ENCODE measurements at regions not wholly inside any gene's neighbourhood (a gene's known extent, or its start where the extent isn't known, plus 50 kb on each side); places are given as distances from the start of the nearest gene placed in this dataset.

- no peaks in the 10 kb centered on the region for H3K36me3 ChIP-seq (replicated peaks in 1 of 2; ENCODE audit: control extremely low read depth in 1 of 2, control insufficient read depth in 1 of 2, extremely low read depth in 1 of 2, insufficient read depth in 2 of 2, low read length in 1 of 2)
- H3K4me3 Mint-ChIP-seq = no peak overlapping the region
- H3K4me3 ChIP-seq (ENCODE audit: control extremely low read depth in 1 of 5, extremely low read depth in 1 of 5, insufficient read depth in 1 of 5, low read depth in 2 of 5, low read length in 4 of 5) = no peak overlapping the region
- H3K27ac Mint-ChIP-seq = no peak overlapping the region
- H3K27me3 ChIP-seq (replicated peaks in 1 of 4; ENCODE audit: control extremely low read depth in 1 of 4, control insufficient read depth in 3 of 4, insufficient read depth in 4 of 4, low read length in 3 of 4) = peaks cover 0 to 2% (median 0%) of the 10 kb centered on the region in 4 experiments
- H3K4me1 Mint-ChIP-seq = no peaks in the 10 kb centered on the region
- no peaks in the 10 kb centered on the region for H4K20me1 ChIP-seq (ENCODE audit: control insufficient read depth, insufficient read depth, low read length, poor library complexity, severe bottlenecking)
- no peak for TF ChIP-seq CTCF (IDR thresholded peaks at IDR 0.05)
- no peaks in the 10 kb centered on the region for H3K79me2 ChIP-seq (ENCODE audit: control insufficient read depth, insufficient read depth, low read length)
- no peaks in the 10 kb centered on the region for H3K4me1 ChIP-seq (ENCODE audit: control insufficient read depth in 2 of 2, insufficient read depth in 2 of 2, low read length in 2 of 2)
- DNase-seq (no peak), ATAC-seq (ENCODE audit: low read depth) (no peak)
- no CpG with 5 or more reads among the region's 2 CpGs for WGBS (ENCODE audit: insufficient coverage)
- intact Hi-C loops (cut with micrococcal nuclease) = no loop called here
- CTCF ChIA-PET = interaction anchor here (5.8 kb wide), 1 partner anchor 1342 kb away, joined by 71 read pairs; no protein-coding TSS in a partner anchor
- no peak overlapping the region for H3K27ac ChIP-seq (ENCODE audit: low read length in 2 of 2)
- no peaks in the 10 kb centered on the region for H3K27me3 Mint-ChIP-seq
- peaks cover 7% of the 10 kb centered on the region for H3K9me3 Mint-ChIP-seq (ENCODE audit: insufficient read depth)
- H3K9me3 ChIP-seq (ENCODE audit: control extremely low read depth in 1 of 3, control insufficient read depth in 2 of 3, insufficient read depth in 1 of 3, low read length in 2 of 3) = peaks cover 2 to 4% (median 2%) of the 10 kb centered on the region in 3 donors
- H3K9ac ChIP-seq (ENCODE audit: low read length) = no peak overlapping the region
- no peak overlapping the region for H3K4me2 ChIP-seq (replicated peaks; ENCODE audit: low read depth, low read length, poor library complexity, severe bottlenecking)
- POLR2A ChIA-PET = no interaction called here
- H2AFZ ChIP-seq (ENCODE audit: insufficient read depth, low read depth, low read length, poor library complexity, severe bottlenecking) = no peak overlapping the region
Observed at GRCh38 chr13:81020010-81020409, 679.1 kb upstream of the SPRY2 start.

GRCh38 chr13:81018936-81019335 is 678.0 kb upstream of the SPRY2 start:
- intact Hi-C loops (cut with micrococcal nuclease) = no loop called here
- Histone ChIP-seq H3K4me3 (ENCODE audit: control extremely low read depth in 1 of 5, extremely low read depth in 1 of 5, insufficient read depth in 1 of 5, low read depth in 2 of 5, low read length in 4 of 5) (no peak overlapping the region), H3K9me3 (ENCODE audit: control extremely low read depth in 1 of 3, control insufficient read depth in 2 of 3, insufficient read depth in 1 of 3, low read length in 2 of 3) (peaks cover 2 to 4% (median 3%) of the 10 kb centered on the region in 3 donors), H3K4me2 (replicated peaks; ENCODE audit: low read depth, low read length, poor library complexity, severe bottlenecking) (no peak overlapping the region), H3K4me1 (ENCODE audit: control insufficient read depth in 2 of 2, insufficient read depth in 2 of 2, low read length in 2 of 2) (no peaks in the 10 kb centered on the region), H3K27ac (ENCODE audit: low read length in 2 of 2) (no peak overlapping the region), H3K27me3 (replicated peaks in 1 of 4; ENCODE audit: control extremely low read depth in 1 of 4, control insufficient read depth in 3 of 4, insufficient read depth in 4 of 4, low read length in 3 of 4) (peaks cover 0 to 2% (median 0%) of the 10 kb centered on the region in 4 experiments), H3K36me3 (replicated peaks in 1 of 2; ENCODE audit: control extremely low read depth in 1 of 2, control insufficient read depth in 1 of 2, extremely low read depth in 1 of 2, insufficient read depth in 2 of 2, low read length in 1 of 2) (no peaks in the 10 kb centered on the region), H4K20me1 (ENCODE audit: control insufficient read depth, insufficient read depth, low read length, poor library complexity, severe bottlenecking) (no peaks in the 10 kb centered on the region), H2AFZ (ENCODE audit: insufficient read depth, low read depth, low read length, poor library complexity, severe bottlenecking) (no peak overlapping the region), H3K79me2 (ENCODE audit: control insufficient read depth, insufficient read depth, low read length) (no peaks in the 10 kb centered on the region), H3K9ac (ENCODE audit: low read length) (no peak overlapping the region)
- DNase-seq (no peak), ATAC-seq (ENCODE audit: low read depth) (no peak)
- no peak overlapping the region for H3K4me3 Mint-ChIP-seq
- TF ChIP-seq EZH2 (IDR thresholded peaks at IDR 0.05; ENCODE audit: borderline replicate concordance, insufficient read depth, low read depth, low read length, poor library complexity, severe bottlenecking) = no peak
- no peak overlapping the region for H3K27ac Mint-ChIP-seq
- WGBS (ENCODE audit: insufficient coverage) = 85% methylated on average over 2 of the region's 3 CpGs
- H3K9me3 Mint-ChIP-seq (ENCODE audit: insufficient read depth) = peaks cover 7% of the 10 kb centered on the region
- no peaks in the 10 kb centered on the region for H3K4me1 Mint-ChIP-seq
- POLR2A ChIA-PET = no interaction called here
- CTCF ChIA-PET = interaction anchor here (5.8 kb wide), 1 partner anchor 1340 kb away, joined by 71 read pairs; no protein-coding TSS in a partner anchor
- H3K27me3 Mint-ChIP-seq = no peaks in the 10 kb centered on the region
